CD4-positive, alpha-beta T cell treated with Interleukin-17A for 1 hour (primary cell): ENCODE measurements at regions not wholly inside any gene's neighbourhood (a gene's known extent, or its start where the extent isn't known, plus 50 kb on each side); places are given as distances from the start of the nearest gene placed in this dataset.
"Not testable (repeated sequence)": the region's sequence is repeated elsewhere in the genome, so short reads cannot be mapped to it uniquely, and the experiment has no call there.

Source experiments
- DNase-seq: peaks from one replicate; pipeline ENCODE4 v3.0.0-alpha.2; 2020

DNA sequence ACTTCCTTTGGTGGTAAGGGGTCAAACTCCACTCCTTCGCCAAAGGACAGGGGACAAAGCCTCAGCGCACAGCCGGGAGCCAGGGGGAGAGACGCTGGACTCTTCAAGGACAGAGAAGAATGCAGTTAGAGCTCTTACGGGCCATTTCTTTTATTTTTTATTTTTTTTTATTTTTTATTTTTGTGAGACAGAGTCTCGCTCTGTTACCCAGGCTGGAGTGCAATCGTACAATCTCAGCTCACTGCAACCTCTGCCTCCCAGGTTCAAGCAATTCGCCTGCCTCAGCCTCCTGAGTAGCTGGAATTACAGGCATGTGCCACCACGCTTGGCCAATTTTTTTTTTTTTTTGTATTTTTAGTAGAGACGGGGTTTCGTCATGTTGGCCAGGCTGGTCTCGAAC is 93.2 kb upstream of the RPH3AL start, which contains the start of gene RFLNB:
RFLNB (minus strand) TSS at position 101 of the 400 bp plus-strand sequence.
- DNase-seq: not testable (repeated sequence)

- no peak for DNase-seq
These were observed 92.4 kb upstream of the RPH3AL start for GRCh38 chr17:444879-445454.

DNA sequence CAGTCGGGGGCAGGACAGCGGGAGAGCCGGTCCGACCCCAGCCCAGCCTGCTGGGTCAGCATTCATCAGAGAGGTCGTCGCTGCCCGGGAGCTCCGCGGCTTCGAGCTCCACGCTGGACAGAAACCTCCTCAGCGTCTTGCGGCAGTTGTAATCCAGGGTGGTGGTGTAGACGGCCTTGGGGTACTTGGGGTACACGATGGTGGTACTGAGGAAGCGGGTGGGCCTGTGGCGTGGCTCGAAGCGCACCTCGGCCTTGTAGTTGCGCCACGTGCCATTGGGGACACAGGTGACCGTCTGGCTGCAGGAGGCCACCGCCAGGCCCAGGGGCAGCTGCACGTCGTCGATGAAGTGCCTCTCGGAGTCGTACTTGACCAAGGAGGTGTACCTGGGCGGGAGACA is 90.5 kb upstream of the RPH3AL start:
- DNase-seq: no peak

DNA sequence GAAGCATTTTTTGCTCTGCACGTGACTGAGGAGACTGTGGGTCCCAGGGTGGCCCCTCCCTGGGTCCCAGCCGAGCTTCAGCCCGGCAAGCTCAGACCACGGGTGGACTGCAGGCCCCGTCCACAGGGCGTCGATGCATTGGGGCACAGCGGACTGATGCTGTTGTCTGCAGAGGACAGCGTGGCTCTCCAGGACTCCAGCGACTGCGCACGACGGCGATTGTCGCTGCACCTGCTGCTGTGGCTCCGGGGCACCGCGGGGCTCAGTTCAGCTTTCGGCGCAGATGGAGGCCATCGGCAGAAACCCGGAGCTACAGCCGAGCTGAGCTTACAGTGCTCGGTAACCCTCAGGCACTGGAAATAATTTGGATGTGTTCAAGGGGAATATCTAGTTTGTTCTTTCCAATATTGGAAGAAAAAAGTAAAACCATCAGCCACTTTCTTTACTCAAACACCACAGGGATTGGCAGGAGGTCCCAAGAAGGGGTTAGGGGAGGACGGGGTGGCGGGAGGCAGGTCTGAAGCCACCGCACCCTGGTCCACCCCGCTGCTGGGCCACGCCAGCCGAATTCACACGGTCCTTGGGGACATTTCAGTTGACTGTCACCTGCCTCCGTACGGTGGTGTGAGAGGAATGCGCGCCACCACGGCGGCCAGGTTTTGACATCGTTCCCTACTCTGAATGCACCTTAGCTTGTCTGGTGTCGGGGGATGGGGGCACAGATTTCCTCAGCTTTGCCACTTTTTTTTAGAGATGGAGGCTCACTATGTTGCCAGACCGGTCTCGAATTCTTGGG is 88.7 kb upstream of the RPH3AL start:
- no peak for DNase-seq

GRCh38 chr17:438191-438590 is 85.6 kb upstream of the RPH3AL start:
- no peak for DNase-seq

GRCh38 chr17:437545-437944 is 84.9 kb upstream of the RPH3AL start:
- DNase-seq: no peak

GRCh38 chr17:436571-436970 is 84.0 kb upstream of the RPH3AL start:
- no peak for DNase-seq

DNA sequence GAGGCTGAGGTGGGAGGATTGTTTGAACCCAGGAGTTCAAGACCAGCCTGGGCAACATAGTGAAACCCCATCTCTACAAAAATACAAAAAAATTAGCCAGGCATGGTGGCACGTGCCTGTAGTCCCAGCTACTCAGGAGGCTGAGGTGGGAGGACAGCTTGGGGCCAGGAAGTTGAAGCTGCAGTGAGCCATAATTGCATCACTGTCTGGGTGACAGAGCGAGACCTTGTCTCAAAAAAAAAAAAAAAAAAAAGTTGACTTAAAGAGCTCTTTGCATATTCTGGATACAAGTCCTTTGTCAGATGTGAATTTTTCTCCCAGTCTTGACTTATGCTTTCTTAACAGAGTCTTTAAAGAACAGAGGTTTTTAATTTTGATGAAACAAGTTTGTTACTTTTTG is 79.9 kb upstream of the RPH3AL start:
- not testable (repeated sequence) for DNase-seq

GRCh38 chr17:431494-431893 is 78.9 kb upstream of the RPH3AL start:
- DNase-seq: no peak

GRCh38 chr17:429589-429988 is 77.0 kb upstream of the RPH3AL start:
- no peak for DNase-seq

- no peak for DNase-seq
These were observed 75.8 kb upstream of the RPH3AL start for GRCh38 chr17:428414-428813.

GRCh38 chr17:427891-428290 is 75.3 kb upstream of the RPH3AL start:
- no peak for DNase-seq

DNA sequence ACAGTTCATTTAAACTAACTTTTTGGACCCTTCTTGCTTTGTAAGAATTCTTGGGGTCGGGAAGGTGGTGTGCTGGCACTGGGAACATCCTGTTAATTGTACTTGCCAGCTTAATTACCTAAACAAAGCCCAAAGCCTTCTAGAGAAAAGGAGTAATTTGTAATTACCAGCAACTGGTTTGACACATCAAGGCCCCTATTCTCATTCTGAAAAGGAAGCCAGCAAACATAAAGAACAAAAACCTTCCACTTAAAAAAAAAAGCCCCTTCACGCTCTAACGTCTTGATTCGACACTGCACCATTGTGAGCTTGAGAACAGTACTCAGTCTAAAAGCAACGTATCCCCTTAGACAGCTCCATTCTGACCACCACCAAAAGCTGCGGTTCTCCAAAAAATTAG is 74.7 kb upstream of the RPH3AL start:
- no peak for DNase-seq

- DNase-seq: no peak
These were observed 69.8 kb upstream of the RPH3AL start for GRCh38 chr17:422196-422930.

DNA sequence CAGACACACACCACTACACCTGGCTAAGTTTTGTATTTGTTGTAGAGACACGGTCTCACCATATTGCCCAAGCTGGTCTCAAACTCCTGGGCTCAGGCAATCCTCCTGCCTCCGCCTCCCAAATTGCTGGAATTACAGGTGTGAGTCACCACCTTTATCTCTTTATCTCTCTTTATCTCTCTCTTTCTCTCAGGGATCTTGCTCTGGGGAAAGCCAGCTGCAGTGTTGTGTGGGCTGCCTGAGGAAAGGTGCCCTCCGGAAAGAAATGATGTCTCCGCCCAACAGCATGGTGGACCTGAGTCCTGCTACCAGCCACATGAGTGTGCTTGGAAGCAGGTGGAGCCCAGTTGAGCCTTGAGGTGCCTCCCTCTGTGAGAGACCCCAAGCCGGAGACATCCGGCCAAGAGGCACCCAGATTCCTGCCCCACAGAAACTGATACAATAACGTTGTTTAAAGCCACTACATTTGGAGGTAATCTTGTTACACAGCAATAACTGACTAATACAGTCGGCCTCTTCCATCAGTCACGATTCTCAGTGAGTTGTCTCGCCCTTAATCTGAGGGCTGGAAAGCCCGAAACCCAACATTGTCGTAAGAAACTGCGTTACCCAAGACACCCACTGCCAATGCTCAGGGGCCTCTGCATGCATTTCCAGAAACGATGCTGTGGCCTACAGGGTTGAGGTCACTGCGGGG is 68.0 kb upstream of the RPH3AL start:
- DNase-seq: no peak

GRCh38 chr17:419073-419735 is 66.6 kb upstream of the RPH3AL start:
- peak; percentile 64 for DNase-seq

DNA sequence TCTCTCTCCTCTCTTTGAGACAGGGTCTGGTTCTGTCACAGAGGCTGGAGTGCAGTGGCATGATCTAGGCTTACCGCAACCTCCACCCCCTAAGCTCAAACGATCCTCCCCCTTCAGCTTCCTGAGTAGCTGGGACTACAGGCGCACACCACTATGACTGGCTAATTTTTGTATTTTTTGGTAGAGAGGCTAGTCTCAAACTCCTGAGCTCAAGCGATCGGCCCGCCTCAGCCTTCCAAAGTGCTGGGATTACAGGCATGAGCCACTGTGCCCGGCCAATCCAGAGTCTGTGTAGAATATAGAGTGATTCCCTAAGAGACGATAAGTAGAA is 65.8 kb upstream of the RPH3AL start:
- DNase-seq: peak; percentile 71

DNA sequence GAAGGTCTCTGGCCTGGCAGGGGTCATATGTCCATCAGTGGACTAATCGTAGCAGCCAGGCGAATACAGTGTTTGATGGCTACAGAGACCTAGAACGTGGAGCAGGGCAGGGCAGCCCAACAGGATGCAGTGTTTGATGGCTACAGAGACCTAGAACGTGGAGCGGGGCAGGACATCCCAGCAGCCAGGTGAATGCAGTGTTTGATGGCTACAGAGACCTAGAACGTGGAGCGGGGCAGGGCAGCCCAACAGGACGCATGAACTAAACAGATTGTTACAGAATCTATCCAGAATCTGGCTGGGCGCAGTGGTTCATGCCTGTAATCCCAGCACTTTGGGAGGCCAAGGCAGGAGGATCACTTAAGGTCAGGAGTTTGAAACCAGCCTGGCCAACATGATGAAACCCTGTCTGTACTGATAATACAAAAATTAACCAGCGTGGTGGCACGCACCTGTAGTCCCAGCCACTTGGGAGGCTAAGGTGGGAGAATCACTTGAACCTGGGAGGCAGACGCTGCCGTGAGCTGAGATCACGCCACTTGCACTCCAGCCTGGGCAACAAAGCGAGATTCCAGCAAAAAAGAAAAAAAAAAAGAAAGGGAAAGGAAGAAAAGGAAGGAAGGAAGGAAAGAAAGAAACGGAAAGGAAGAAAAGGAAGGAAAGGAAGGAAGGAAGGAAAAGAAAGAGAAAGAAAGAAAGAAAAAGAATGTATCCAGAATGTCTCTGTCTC is 65.2 kb upstream of the RPH3AL start:
- no peak for DNase-seq

- DNase-seq: peak; percentile 75
These were observed 63.9 kb upstream of the RPH3AL start for GRCh38 chr17:416293-417206.

- peak; percentile 24 for DNase-seq
These were observed 61.2 kb upstream of the RPH3AL start for GRCh38 chr17:413706-414380.

DNA sequence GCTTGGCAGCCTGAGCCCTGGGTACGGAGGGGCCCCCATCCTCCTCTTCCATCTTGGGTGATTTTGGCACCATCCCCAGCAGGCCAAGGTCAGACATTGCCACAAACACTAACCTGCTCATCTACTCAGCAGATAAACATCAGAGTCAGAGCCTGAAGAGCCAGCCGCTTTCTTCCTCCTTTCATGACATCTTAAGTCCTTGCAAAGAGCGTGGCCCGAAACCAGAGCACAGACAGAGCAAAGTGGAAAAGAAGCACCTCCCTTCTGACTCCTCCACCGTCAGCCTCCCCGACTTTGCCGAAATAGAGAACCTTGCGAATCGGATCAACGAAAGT is 60.4 kb upstream of the RPH3AL start:
- peak; percentile 25 for DNase-seq
